OCI-LY7 (cell line): ENCODE measurements at regions not wholly inside any gene's neighbourhood (a gene's known extent, or its start where the extent isn't known, plus 50 kb on each side); places are given as distances from the start of the nearest gene placed in this dataset.

Experiments
- BruUV-seq: library from RNA; stranded (reverse); fragments of 400-500 nt; replicated peaks from 2 replicates; lab custom pipeline; 2021; lab: Mats Ljungman, UMichigan
- CTCF ChIA-PET: fragments of 300-600 bp; sonication (Branson Sonifier 250); formaldehyde crosslinking; loops from one replicate; lab custom pipeline; 2022; ENCODE audit warnings: antibody characterized with exemption; ENCODE audit not compliant: unreplicated experiment; lab: Charles Lee
- POLR2A ChIA-PET: fragments of 300-600 bp; sonication (Branson Sonifier 250); formaldehyde crosslinking; loops from one replicate; lab custom pipeline; 2022; ENCODE audit warnings: antibody characterized with exemption; lab: Charles Lee
- DNase-seq: peaks from one replicate; pipeline ENCODE4 v3.0.0-alpha.2; 2015; ENCODE audit warnings: low spot score
- H2AFZ ChIP-seq: fragments of 200-600 bp; sonication (generic), shearing (Covaris generic); 2 replicates; pipeline ENCODE4 v1.6.1; 2014; ENCODE audit warnings: mild to moderate bottlenecking, antibody characterized with exemption, low read length, moderate library complexity
- H3K27ac ChIP-seq: fragments of 200-600 bp; sonication (generic); 2 replicates; pipeline ENCODE4 v1.5.1; 2014; ENCODE audit warnings: mixed run types, low read depth, mild to moderate bottlenecking, moderate library complexity, low read length, inconsistent platforms; ENCODE audit not compliant: poor library complexity, severe bottlenecking
- H3K36me3 ChIP-seq: fragments of 200-600 bp; sonication (generic); 2 replicates; pipeline ENCODE4 v1.6.1; 2014; ENCODE audit warnings: mild to moderate bottlenecking, antibody characterized with exemption, low read length, moderate library complexity, mixed read lengths; ENCODE audit not compliant: insufficient read depth
- H3K4me1 ChIP-seq: fragments of 200-600 bp; sonication (generic); 2 replicates; pipeline ENCODE4 v1.5.1; 2014; ENCODE audit warnings: mild to moderate bottlenecking, low read length; ENCODE audit not compliant: insufficient read depth, poor library complexity, severe bottlenecking
- H3K4me2 ChIP-seq: fragments of 200-600 bp; sonication (generic); 2 replicates; pipeline ENCODE4 v1.6.1; 2014; ENCODE audit warnings: mild to moderate bottlenecking, low read length
- H3K4me3 ChIP-seq: fragments of 200-600 bp; sonication (generic); 2 replicates; pipeline ENCODE4 v1.5.1; 2014; ENCODE audit warnings: mild to moderate bottlenecking, low read depth, low read length; ENCODE audit not compliant: poor library complexity, severe bottlenecking
- H3K79me2 ChIP-seq: fragments of 200-600 bp; sonication (generic); 2 replicates; pipeline ENCODE4 v1.6.1; 2016; ENCODE audit warnings: low read depth, mild to moderate bottlenecking, low read length, moderate library complexity, mixed read lengths; ENCODE audit not compliant: insufficient read depth
- H3K9me2 ChIP-seq: fragments of 200-600 bp; sonication (generic); 2 replicates; pipeline ENCODE4 v1.6.1; 2016; ENCODE audit warnings: mild to moderate bottlenecking, low read length, mixed read lengths; ENCODE audit not compliant: insufficient read depth
- H3K9me3 ChIP-seq: fragments of 200-600 bp; sonication (generic); 2 replicates; pipeline ENCODE4 v1.6.1; 2014; ENCODE audit warnings: mild to moderate bottlenecking, mixed run types, low read length, mixed read lengths
- H4K20me1 ChIP-seq: fragments of 200-600 bp; sonication (generic); 2 replicates; pipeline ENCODE4 v1.6.1; 2014; ENCODE audit warnings: mild to moderate bottlenecking, antibody characterized with exemption, low read length, moderate library complexity, mixed read lengths; ENCODE audit not compliant: insufficient read depth
- CTCF ChIP-seq: fragments of 200-600 bp; sonication (generic); conservative IDR thresholded peaks from 2 replicates; pipeline ENCODE4 v1.5.1; 2014; ENCODE audit warnings: mild to moderate bottlenecking, antibody characterized with exemption, low read length, moderate library complexity, mixed read lengths
- EZH2phosphoT487 ChIP-seq: fragments of 200-600 bp; sonication (generic); IDR thresholded peaks from 2 replicates; pipeline ENCODE4 v1.6.1; 2018; ENCODE audit warnings: low read depth, borderline replicate concordance, mild to moderate bottlenecking, mixed run types, antibody characterized with exemption, low read length, moderate library complexity, mixed read lengths
- intact Hi-C: fragments of 100-400 bp; cut with micrococcal nuclease; formaldehyde crosslinking; loops from one replicate; pipeline ENCODE4 v1.10.0; 2022; ENCODE audit not compliant: unreplicated experiment

DNA sequence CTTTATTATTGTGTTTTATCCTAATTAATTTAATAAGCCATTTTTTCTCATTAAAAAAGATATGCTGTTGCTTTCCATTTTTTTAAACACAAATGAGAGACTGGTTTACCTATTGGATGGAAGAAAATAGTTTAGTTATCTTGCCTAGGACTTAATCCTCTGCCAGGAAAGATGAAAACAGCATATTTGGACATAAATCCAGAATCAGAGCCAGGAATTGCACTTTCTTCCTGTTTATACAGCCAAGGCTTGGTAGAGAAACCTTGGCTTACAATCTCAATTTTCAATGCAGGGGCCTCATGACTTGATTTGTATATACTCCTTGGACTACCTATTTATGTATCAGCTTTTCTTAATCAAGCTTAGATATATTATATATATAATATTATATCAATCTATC, 618.8 kb upstream of the SEMA3D start:
- Histone ChIP-seq H3K79me2 (no peaks in the 10 kb centered on the region), H3K9me2 (no peaks in the 10 kb centered on the region), H3K27ac (no peak overlapping the region), H3K36me3 (no peaks in the 10 kb centered on the region), H2AFZ (no peak overlapping the region), H3K4me2 (no peak overlapping the region), H4K20me1 (no peaks in the 10 kb centered on the region), H3K4me1 (no peaks in the 10 kb centered on the region), H3K9me3 (no peaks in the 10 kb centered on the region), H3K4me3 (no peak overlapping the region)
- intact Hi-C loops = no loop called here
- DNase-seq = no peak
- ChIA-PET POLR2A (no interaction called here), CTCF (no interaction called here)
- TF ChIP-seq EZH2phosphoT487 (no peak), CTCF (no peak)
- no TSS peak for BruUV-seq

DNA sequence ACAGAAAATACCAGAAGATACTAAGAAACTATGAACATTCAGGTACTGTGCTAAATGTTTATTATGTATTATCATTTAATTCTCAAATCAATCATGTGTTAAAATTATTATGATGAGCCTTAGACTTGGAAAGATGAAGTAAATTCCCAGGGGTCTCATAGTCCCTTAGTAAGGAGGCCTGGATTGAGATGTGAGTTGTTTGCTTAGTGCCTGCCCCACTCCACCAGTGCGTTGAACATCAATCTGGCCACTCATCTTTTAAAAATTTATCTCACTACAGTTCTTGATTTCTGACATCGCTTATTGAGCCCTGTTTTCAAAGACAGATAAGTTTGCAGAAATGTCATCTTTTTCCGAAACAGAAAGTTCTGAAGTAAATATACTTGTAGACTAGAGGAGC, 618.4 kb upstream of the SEMA3D start:
- DNase-seq = no peak
- H3K4me3 ChIP-seq = no peak overlapping the region
- POLR2A ChIA-PET = no interaction called here
- H3K9me3 ChIP-seq = no peaks in the 10 kb centered on the region
- no peaks in the 10 kb centered on the region for H3K9me2 ChIP-seq
- H3K4me1 ChIP-seq = no peaks in the 10 kb centered on the region
- no TSS peak for BruUV-seq
- TF ChIP-seq CTCF (no peak), EZH2phosphoT487 (no peak)
- intact Hi-C loops = no loop called here
- CTCF ChIA-PET = no interaction called here
- H3K79me2 ChIP-seq = no peaks in the 10 kb centered on the region
- H4K20me1 ChIP-seq = no peaks in the 10 kb centered on the region
- no peak overlapping the region for H3K4me2 ChIP-seq
- H3K36me3 ChIP-seq = no peaks in the 10 kb centered on the region
- no peak overlapping the region for H3K27ac ChIP-seq
- H2AFZ ChIP-seq = no peak overlapping the region

- TF ChIP-seq CTCF = no peak
- TF ChIP-seq EZH2phosphoT487 = no peak
- Histone ChIP-seq H3K4me3 (no peak overlapping the region), H3K9me2 (no peaks in the 10 kb centered on the region), H3K27ac (no peak overlapping the region), H3K4me2 (no peak overlapping the region), H3K9me3 (no peaks in the 10 kb centered on the region), H4K20me1 (no peaks in the 10 kb centered on the region), H2AFZ (no peak overlapping the region), H3K4me1 (no peaks in the 10 kb centered on the region), H3K79me2 (no peaks in the 10 kb centered on the region), H3K36me3 (no peaks in the 10 kb centered on the region)
- no TSS peak for BruUV-seq
- intact Hi-C loops = no loop called here
- no peak for DNase-seq
- CTCF ChIA-PET = no interaction called here
- POLR2A ChIA-PET = interaction anchor here (0.6 kb wide), 1 partner anchor 857 kb away, joined by 3 read pairs; no protein-coding TSS in a partner anchor
Measured at GRCh38 chr7:85802211-85802610, 615.4 kb upstream of the SEMA3D start.
